Adrenal gland (tissue), 5 donors: ENCODE measurements at regions not wholly inside any gene's neighbourhood (a gene's known extent, or its start where the extent isn't known, plus 50 kb on each side); places are given as distances from the start of the nearest gene placed in this dataset.

Experiments
- POLR2A ChIP-seq, 2 donors: fragments of 450-650 bp; IDR thresholded peaks; one replicate each; pipeline ENCODE4 v1.6.1; 2017; ENCODE audit warnings: antibody characterized with exemption in 2 of 2, mild to moderate bottlenecking in 2 of 2, moderate library complexity in 1 of 2
- TF ChIP-seq, protein P1 (sequence below), 6 experiments: fragments of 450-650 bp in 4 of 6; fragments of 200-600 bp in 2 of 6; sonication (generic) in 1 of 6; IDR thresholded peaks; 1 replicate in 5 of 6; 2 replicates in 1 of 6; pipeline versions ENCODE4 v1.5.1 to v1.8.0; 2016 to 2021; ENCODE audit warnings: antibody characterized with exemption in 6 of 6, mild to moderate bottlenecking in 2 of 6, moderate library complexity in 1 of 6
- donor health status: DM: no; HTN: no; CAD: no.

DNA sequence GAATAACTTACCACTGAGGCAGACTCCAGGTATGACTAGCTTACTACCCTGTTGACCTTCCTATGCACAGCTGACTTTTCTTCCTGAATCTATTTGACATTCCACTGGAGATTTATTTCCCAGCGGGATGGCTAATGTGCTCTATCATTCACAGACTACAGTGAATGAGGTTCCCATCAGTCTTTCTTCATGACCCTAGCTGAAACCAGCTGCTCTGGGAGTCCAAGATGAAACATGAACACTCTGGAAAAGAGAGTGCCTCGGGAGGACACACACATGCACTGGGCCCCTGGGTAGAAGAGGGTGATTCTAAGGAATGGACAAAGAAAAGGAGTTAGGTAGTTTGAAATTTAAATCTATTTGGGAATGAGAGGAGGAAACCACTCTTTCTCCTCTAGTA is 82.6 kb upstream of the DST start:
- TF ChIP-seq, protein P1, sequence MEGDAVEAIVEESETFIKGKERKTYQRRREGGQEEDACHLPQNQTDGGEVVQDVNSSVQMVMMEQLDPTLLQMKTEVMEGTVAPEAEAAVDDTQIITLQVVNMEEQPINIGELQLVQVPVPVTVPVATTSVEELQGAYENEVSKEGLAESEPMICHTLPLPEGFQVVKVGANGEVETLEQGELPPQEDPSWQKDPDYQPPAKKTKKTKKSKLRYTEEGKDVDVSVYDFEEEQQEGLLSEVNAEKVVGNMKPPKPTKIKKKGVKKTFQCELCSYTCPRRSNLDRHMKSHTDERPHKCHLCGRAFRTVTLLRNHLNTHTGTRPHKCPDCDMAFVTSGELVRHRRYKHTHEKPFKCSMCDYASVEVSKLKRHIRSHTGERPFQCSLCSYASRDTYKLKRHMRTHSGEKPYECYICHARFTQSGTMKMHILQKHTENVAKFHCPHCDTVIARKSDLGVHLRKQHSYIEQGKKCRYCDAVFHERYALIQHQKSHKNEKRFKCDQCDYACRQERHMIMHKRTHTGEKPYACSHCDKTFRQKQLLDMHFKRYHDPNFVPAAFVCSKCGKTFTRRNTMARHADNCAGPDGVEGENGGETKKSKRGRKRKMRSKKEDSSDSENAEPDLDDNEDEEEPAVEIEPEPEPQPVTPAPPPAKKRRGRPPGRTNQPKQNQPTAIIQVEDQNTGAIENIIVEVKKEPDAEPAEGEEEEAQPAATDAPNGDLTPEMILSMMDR (IDR thresholded peaks at IDR 0.05), result no peak
- no peak for TF ChIP-seq POLR2A (IDR thresholded peaks at IDR 0.05)
